ENCODE measurements at regions not wholly inside any gene's neighbourhood (a gene's known extent, or its start where the extent isn't known, plus 50 kb on each side); places are given as distances from the start of the nearest gene placed in this dataset.

GRCh38 chr6:54010340-54011276 lies 100.6 kb upstream of the MLIP start:
- TF ChIP-seq CTCF (IDR thresholded peaks at IDR 0.05; ENCODE audit: low read depth, low read length, poor library complexity, severe bottlenecking) (no peak), EZH2phosphoT487 (IDR thresholded peaks at IDR 0.05; ENCODE audit: borderline replicate concordance, low read length) (no peak)

Measured in DOHH2 (cell line).